SK-N-SH (cell line): ENCODE measurements at regions not wholly inside any gene's neighbourhood (a gene's known extent, or its start where the extent isn't known, plus 50 kb on each side); places are given as distances from the start of the nearest gene placed in this dataset.

Source experiments
- CTCF ChIP-seq: fragments of 200-600 bp; sonication (generic); IDR thresholded peaks from 2 replicates; pipeline ENCODE4 v1.6.1; 2017; ENCODE audit warnings: antibody characterized with exemption, mild to moderate bottlenecking, moderate library complexity
- RAD21 ChIP-seq: IDR thresholded peaks from 2 replicates; pipeline ENCODE4 v1.6.1; 2012; ENCODE audit warnings: mild to moderate bottlenecking, low read length
- REST ChIP-seq: IDR thresholded peaks from 2 replicates; pipeline ENCODE4 v1.6.1; 2012; ENCODE audit warnings: mild to moderate bottlenecking, low read depth, low read length, moderate library complexity
- SMC3 ChIP-seq: IDR thresholded peaks from 2 replicates; pipeline ENCODE4 v1.6.1; 2012; ENCODE audit warnings: low read depth, low read length, improper control_type of control experiment
- USF1 ChIP-seq: IDR thresholded peaks from 2 replicates; pipeline ENCODE4 v1.4.0; 2012; ENCODE audit warnings: low read depth, borderline replicate concordance

DNA sequence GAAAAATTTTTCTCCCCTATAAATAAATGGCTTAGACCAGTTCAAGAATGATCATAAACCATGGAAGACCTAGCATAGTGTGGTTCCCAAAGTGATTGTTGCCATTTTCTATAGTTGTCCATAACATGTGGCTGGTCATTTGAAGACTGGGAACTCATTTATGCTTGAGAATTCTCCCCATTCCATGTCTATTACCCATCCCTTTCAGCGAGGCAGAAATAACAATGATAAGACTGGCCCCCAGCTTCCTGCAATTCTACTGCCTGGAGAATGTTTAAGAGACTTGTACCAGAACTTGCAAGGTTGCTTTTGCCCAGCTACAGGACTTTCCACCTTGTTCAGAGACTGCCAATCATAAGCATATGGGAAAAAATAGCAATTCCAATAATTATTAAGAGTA is 146.5 kb upstream of the CDH11 start:
- TF ChIP-seq CTCF = no peak
- TF ChIP-seq RAD21 = no peak
- TF ChIP-seq USF1 = no peak
- TF ChIP-seq SMC3 = no peak
- TF ChIP-seq REST = no peak
